Endothelial cell of umbilical vein (primary cell): ENCODE measurements at regions not wholly inside any gene's neighbourhood (a gene's known extent, or its start where the extent isn't known, plus 50 kb on each side); places are given as distances from the start of the nearest gene placed in this dataset.

Experiments
- BruUV-seq: library from RNA; stranded (reverse); fragments of 400-500 nt; replicated peaks from 2 replicates; lab custom pipeline; 2021; lab: Mats Ljungman, UMichigan
- CTCF ChIA-PET: fragments of 300-600, 350-600 bp; sonication (Branson Sonifier 250); formaldehyde crosslinking; loops from one replicate; lab custom pipeline; 2021; ENCODE audit warnings: antibody characterized with exemption, inconsistent platforms; lab: Charles Lee
- POLR2A ChIA-PET: fragments of 300-600, 350-600 bp; sonication (Branson Sonifier 250); formaldehyde crosslinking; loops from one replicate; lab custom pipeline; 2021; ENCODE audit warnings: antibody characterized with exemption, inconsistent platforms; lab: Charles Lee
- DNase-seq: peaks from one replicate; pipeline ENCODE4 v3.0.0-alpha.2; 2011; ENCODE audit warnings: low read depth, low spot score
- FAIRE-seq: peaks from 2 replicates; lab custom pipeline; 2011; peaks lifted over from hg19 to GRCh38; lab: Jason Lieb, UNC
- H2AFZ ChIP-seq: 2 replicates; pipeline ENCODE4 v1.6.0; 2012; ENCODE audit warnings: low read depth, low read length, control low read depth, inconsistent platforms
- H3K27ac ChIP-seq: 2 replicates; pipeline ENCODE4 v1.5.1; 2011; ENCODE audit warnings: low read depth, mild to moderate bottlenecking, control low read depth, low read length, moderate library complexity; ENCODE audit not compliant: insufficient read depth
- H3K27me3 ChIP-seq, 2 experiments: 2 replicates each; pipeline versions ENCODE4 v1.6.0 to v1.6.1; 2011; ENCODE audit warnings: low read length in 2 of 2, mixed read lengths in 1 of 2; ENCODE audit not compliant: control insufficient read depth in 2 of 2, insufficient read depth in 2 of 2
- H3K36me3 ChIP-seq, 2 experiments: 2 replicates in 1 of 2; 3 replicates in 1 of 2; pipeline ENCODE4 v1.5.1; 2011; ENCODE audit warnings: low read length in 2 of 2, mild to moderate bottlenecking in 1 of 2, moderate library complexity in 1 of 2; ENCODE audit not compliant: control insufficient read depth in 2 of 2, insufficient read depth in 2 of 2; ENCODE audit errors: extremely low read depth in 1 of 2
- H3K4me1 ChIP-seq: 3 replicates; pipeline ENCODE4 v1.5.1; 2011; ENCODE audit warnings: mild to moderate bottlenecking, low read length; ENCODE audit not compliant: control insufficient read depth, insufficient read depth; ENCODE audit errors: extremely low read depth
- H3K4me2 ChIP-seq: 2 replicates; pipeline ENCODE4 v1.6.1; 2011; ENCODE audit warnings: low read length, control low read depth, mixed read lengths; ENCODE audit not compliant: insufficient read depth
- H3K4me3 ChIP-seq, 3 experiments: fragments of 200-600 bp in 1 of 3; sonication (generic), shearing (Covaris generic) in 1 of 3; replicated peaks in 1 of 3; 2 replicates each; pipeline ENCODE4 v1.5.1; 2011 to 2016; ENCODE audit warnings: control low read depth in 3 of 3, low read length in 3 of 3, mild to moderate bottlenecking in 2 of 3, inconsistent platforms in 1 of 3, low read depth in 1 of 3, moderate library complexity in 1 of 3; ENCODE audit not compliant: insufficient read depth in 1 of 3
- H3K79me2 ChIP-seq: 2 replicates; pipeline ENCODE4 v1.6.0; 2012; ENCODE audit warnings: low read length, inconsistent platforms; ENCODE audit not compliant: control insufficient read depth, insufficient read depth
- H3K9ac ChIP-seq: replicated peaks from 2 replicates; pipeline ENCODE3; 2011; ENCODE audit warnings: low read length, control low read depth; ENCODE audit not compliant: insufficient read depth; ENCODE audit errors: extremely low read depth
- H3K9me1 ChIP-seq: replicated peaks from 3 replicates; pipeline ENCODE4 v1.6.0; 2011; ENCODE audit warnings: mild to moderate bottlenecking, low read length; ENCODE audit not compliant: control insufficient read depth, insufficient read depth; ENCODE audit errors: extremely low read depth
- H3K9me3 ChIP-seq: replicated peaks from 2 replicates; pipeline ENCODE4 v1.5.1; 2012; ENCODE audit warnings: low read length, inconsistent platforms; ENCODE audit not compliant: control insufficient read depth, insufficient read depth
- H4K20me1 ChIP-seq: replicated peaks from 2 replicates; pipeline ENCODE3; 2011; ENCODE audit warnings: mild to moderate bottlenecking, low read length; ENCODE audit not compliant: control insufficient read depth, insufficient read depth; ENCODE audit errors: extremely low read depth
- EZH2 ChIP-seq: IDR thresholded peaks from 2 replicates; pipeline ENCODE4 v1.6.1; 2012; ENCODE audit warnings: borderline replicate concordance, low read depth, mild to moderate bottlenecking, moderate library complexity, low read length, inconsistent platforms; ENCODE audit not compliant: severe bottlenecking
- FOS ChIP-seq: IDR thresholded peaks from 2 replicates; pipeline ENCODE4 v1.6.1; 2011; ENCODE audit warnings: mild to moderate bottlenecking, low read length, moderate library complexity, borderline replicate concordance; ENCODE audit not compliant: insufficient read depth
- GATA2 ChIP-seq: IDR thresholded peaks from 2 replicates; pipeline ENCODE4 v1.7.0; 2011; ENCODE audit warnings: low read depth, mild to moderate bottlenecking, moderate library complexity, mixed read lengths, low read length; ENCODE audit not compliant: insufficient read length, insufficient read depth
- JUN ChIP-seq: IDR thresholded peaks from 2 replicates; pipeline ENCODE4 v1.6.1; 2011; ENCODE audit warnings: borderline replicate concordance, low read depth; ENCODE audit not compliant: insufficient read length, insufficient read depth
- MAX ChIP-seq: IDR thresholded peaks from 2 replicates; pipeline ENCODE4 v1.6.1; 2011; ENCODE audit not compliant: insufficient read depth, insufficient read length
- MYC ChIP-seq: IDR thresholded peaks from one replicate; pipeline ENCODE4 v1.6.1; 2011; ENCODE audit warnings: mild to moderate bottlenecking, low read depth, low read length
- POLR2A ChIP-seq: IDR thresholded peaks from 2 replicates; pipeline ENCODE4 v1.6.1; 2012; ENCODE audit warnings: low read depth, mild to moderate bottlenecking, control low read depth, low read length
- POLR2AphosphoS5 ChIP-seq: IDR thresholded peaks from 2 replicates; pipeline ENCODE4 v1.6.1; 2012; ENCODE audit warnings: low read depth, mild to moderate bottlenecking, control low read depth, low read length, moderate library complexity; ENCODE audit not compliant: insufficient read depth
- dilution Hi-C: fragments of 300-500 bp; cut with MboI; formaldehyde crosslinking; loops from one replicate; pipeline ENCODE4 v1.15.0; 2019; ENCODE audit warnings: low sequenced_read_pairs; ENCODE audit not compliant: extremely low pct_ligation_motif_present
- intact Hi-C: fragments of 100-400 bp; cut with micrococcal nuclease; formaldehyde crosslinking; loops from one replicate; pipeline ENCODE4 v1.10.0; 2022
- TF ChIP-seq, protein P1 (sequence below), 2 donors: IDR thresholded peaks; 1 replicate in 1 of 2; 2 replicates in 1 of 2; pipeline ENCODE4 v1.5.1; 2011; ENCODE audit warnings: low read length in 2 of 2, mild to moderate bottlenecking in 2 of 2, moderate library complexity in 2 of 2, control low read depth in 1 of 2, inconsistent platforms in 1 of 2, low read depth in 1 of 2; ENCODE audit not compliant: insufficient read depth in 1 of 2; ENCODE audit errors: extremely low read depth in 1 of 2

GRCh38 chr15:69722924-69723323 lies 270.3 kb downstream of the RPLP1 start:
- dilution Hi-C loops, result no loop called here
- no peaks in the 10 kb centered on the region for H3K9me1 ChIP-seq
- H3K9me3 ChIP-seq, result no peaks in the 10 kb centered on the region
- BruUV-seq, result no TSS peak
- TF ChIP-seq, protein P1, sequence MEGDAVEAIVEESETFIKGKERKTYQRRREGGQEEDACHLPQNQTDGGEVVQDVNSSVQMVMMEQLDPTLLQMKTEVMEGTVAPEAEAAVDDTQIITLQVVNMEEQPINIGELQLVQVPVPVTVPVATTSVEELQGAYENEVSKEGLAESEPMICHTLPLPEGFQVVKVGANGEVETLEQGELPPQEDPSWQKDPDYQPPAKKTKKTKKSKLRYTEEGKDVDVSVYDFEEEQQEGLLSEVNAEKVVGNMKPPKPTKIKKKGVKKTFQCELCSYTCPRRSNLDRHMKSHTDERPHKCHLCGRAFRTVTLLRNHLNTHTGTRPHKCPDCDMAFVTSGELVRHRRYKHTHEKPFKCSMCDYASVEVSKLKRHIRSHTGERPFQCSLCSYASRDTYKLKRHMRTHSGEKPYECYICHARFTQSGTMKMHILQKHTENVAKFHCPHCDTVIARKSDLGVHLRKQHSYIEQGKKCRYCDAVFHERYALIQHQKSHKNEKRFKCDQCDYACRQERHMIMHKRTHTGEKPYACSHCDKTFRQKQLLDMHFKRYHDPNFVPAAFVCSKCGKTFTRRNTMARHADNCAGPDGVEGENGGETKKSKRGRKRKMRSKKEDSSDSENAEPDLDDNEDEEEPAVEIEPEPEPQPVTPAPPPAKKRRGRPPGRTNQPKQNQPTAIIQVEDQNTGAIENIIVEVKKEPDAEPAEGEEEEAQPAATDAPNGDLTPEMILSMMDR (IDR thresholded peaks at IDR 0.05; ENCODE audit: extremely low read depth in 1 of 2, insufficient read depth in 1 of 2, low read depth in 1 of 2, low read length in 2 of 2), result no peak
- TF ChIP-seq MYC, result no peak
- TF ChIP-seq POLR2AphosphoS5, result no peak
- TF ChIP-seq EZH2, result no peak
- no peak for TF ChIP-seq JUN
- TF ChIP-seq FOS, result no peak
- no peak for TF ChIP-seq MAX
- TF ChIP-seq GATA2, result no peak
- no peak for TF ChIP-seq POLR2A
- POLR2A ChIA-PET, result no interaction called here
- peaks cover 0 to 3% of the 10 kb centered on the region in 2 experiments for H3K27me3 ChIP-seq
- no peak overlapping the region for H3K27ac ChIP-seq
- no peaks in the 10 kb centered on the region for H3K79me2 ChIP-seq
- no peak overlapping the region for H3K9ac ChIP-seq
- no peaks in the 10 kb centered on the region for H3K36me3 ChIP-seq
- H2AFZ ChIP-seq, result no peak overlapping the region
- no peak overlapping the region for H3K4me3 ChIP-seq
- DNase-seq (no peak), FAIRE-seq (no peak)
- H3K4me1 ChIP-seq, result no peaks in the 10 kb centered on the region
- no peaks in the 10 kb centered on the region for H4K20me1 ChIP-seq
- H3K4me2 ChIP-seq, result no peak overlapping the region
- CTCF ChIA-PET, result interaction anchor here (1.2 to 1.5 kb wide), 3 partner anchors 8 to 744 kb away, joined by 4 to 5 read pairs (median 4); no protein-coding TSS in a partner anchor
- intact Hi-C loops, result no loop called here
